ENCODE measurements at regions not wholly inside any gene's neighbourhood (a gene's known extent, or its start where the extent isn't known, plus 50 kb on each side); places are given as distances from the start of the nearest gene placed in this dataset.

DNA sequence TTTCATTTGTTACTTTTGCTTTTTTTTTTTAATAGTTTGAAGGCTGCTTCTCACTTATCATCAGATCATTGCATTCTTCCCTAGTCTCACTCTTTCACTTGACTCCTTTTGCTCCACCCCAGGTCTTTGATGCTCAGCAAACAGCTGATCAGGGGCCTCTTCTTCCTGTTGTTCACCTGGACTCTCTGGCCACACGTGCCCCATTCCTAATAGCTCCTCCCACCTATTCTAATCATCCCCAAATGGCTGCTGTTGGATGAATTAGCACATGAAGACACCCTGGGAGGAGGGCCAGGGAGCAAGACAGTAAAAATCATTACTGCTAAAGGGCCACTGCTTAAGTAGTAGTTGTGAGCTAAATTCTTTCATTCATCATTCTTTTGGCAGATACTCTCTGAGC, 119.5 kb downstream of the MAB21L3 start:
- H3K27ac ChIP-seq (ENCODE audit: low read depth, low read length) = no peak overlapping the region
- no peak overlapping the region for H3K4me3 ChIP-seq (ENCODE audit: low read depth, low read length)
- ChIA-PET POLR2A (no interaction called here), CTCF (interaction anchor here (0.7 kb wide), 1 partner anchor 254 kb away, joined by 6 read pairs; no protein-coding TSS in a partner anchor)
- DNase-seq (ENCODE audit: low read depth, low spot score) = no peak
- TF ChIP-seq, protein P1, sequence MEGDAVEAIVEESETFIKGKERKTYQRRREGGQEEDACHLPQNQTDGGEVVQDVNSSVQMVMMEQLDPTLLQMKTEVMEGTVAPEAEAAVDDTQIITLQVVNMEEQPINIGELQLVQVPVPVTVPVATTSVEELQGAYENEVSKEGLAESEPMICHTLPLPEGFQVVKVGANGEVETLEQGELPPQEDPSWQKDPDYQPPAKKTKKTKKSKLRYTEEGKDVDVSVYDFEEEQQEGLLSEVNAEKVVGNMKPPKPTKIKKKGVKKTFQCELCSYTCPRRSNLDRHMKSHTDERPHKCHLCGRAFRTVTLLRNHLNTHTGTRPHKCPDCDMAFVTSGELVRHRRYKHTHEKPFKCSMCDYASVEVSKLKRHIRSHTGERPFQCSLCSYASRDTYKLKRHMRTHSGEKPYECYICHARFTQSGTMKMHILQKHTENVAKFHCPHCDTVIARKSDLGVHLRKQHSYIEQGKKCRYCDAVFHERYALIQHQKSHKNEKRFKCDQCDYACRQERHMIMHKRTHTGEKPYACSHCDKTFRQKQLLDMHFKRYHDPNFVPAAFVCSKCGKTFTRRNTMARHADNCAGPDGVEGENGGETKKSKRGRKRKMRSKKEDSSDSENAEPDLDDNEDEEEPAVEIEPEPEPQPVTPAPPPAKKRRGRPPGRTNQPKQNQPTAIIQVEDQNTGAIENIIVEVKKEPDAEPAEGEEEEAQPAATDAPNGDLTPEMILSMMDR (IDR thresholded peaks at IDR 0.05; ENCODE audit: low read depth, low read length) = no peak
- no peaks in the 10 kb centered on the region for H3K27me3 ChIP-seq (ENCODE audit: control insufficient read depth, insufficient read depth, low read length)
- no peaks in the 10 kb centered on the region for H3K9me3 ChIP-seq (ENCODE audit: control insufficient read depth, insufficient read depth, low read length)

DNA sequence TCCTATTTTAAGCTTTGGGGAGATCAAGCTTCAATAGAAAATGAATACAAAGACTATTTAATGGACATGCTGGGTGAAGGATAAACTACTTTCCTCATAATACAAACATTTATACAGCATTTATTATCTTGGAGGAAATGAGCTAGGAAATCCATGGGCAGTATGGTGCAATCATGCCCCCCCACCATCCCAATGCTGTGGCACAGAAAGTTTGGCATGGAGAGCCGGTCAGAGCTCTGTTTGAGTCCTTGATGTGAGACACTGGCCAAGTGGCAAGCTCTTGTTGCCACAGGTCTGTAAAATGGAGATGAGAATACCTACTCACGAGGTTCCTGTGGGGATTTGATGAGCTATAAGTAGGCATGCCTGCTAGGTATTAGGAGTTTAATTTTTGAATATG, 120.6 kb downstream of the MAB21L3 start:
- no peak for DNase-seq (ENCODE audit: low read depth, low spot score)
- POLR2A ChIA-PET = no interaction called here
- H3K4me3 ChIP-seq (ENCODE audit: low read depth, low read length) = no peak overlapping the region
- H3K27me3 ChIP-seq (ENCODE audit: control insufficient read depth, insufficient read depth, low read length) = no peaks in the 10 kb centered on the region
- TF ChIP-seq, protein P1 (IDR thresholded peaks at IDR 0.05; ENCODE audit: low read depth, low read length) = no peak
- CTCF ChIA-PET = interaction anchor here (0.6 to 0.9 kb wide), 2 partner anchors 30 to 254 kb away, joined by 3 to 4 read pairs; no protein-coding TSS in a partner anchor
- H3K9me3 ChIP-seq (ENCODE audit: control insufficient read depth, insufficient read depth, low read length) = no peaks in the 10 kb centered on the region
- no peak overlapping the region for H3K27ac ChIP-seq (ENCODE audit: low read depth, low read length)

DNA sequence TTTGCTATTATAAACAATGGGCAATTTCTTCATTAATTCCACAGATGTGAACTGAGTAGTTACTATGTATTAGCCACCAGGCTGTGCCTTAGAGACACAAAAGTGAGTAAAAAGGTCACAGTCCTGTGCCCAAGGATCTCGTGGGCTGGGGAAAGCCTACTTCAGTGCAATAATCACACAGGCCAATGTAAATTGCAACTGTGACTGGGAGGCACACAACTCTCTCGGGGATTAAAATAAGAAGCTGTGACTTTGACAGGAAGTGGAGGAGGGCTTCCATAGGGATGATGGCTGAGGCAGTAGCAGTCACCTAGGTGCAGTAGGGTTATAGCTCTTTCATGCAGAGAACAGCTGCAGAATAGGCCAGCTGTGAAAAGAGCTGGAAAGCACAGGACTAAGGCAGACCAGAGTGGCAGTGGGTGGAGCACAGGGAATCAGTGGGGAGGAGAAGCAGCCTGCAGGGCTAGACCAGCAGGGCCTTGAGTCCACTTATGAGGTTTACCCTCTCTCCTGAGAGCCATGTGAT, 121.9 kb downstream of the MAB21L3 start:
- TF ChIP-seq, protein P1 (IDR thresholded peaks at IDR 0.05; ENCODE audit: low read depth, low read length) = no peak
- Histone ChIP-seq H3K27ac (ENCODE audit: low read depth, low read length) (no peak overlapping the region), H3K9me3 (ENCODE audit: control insufficient read depth, insufficient read depth, low read length) (no peaks in the 10 kb centered on the region), H3K27me3 (ENCODE audit: control insufficient read depth, insufficient read depth, low read length) (no peaks in the 10 kb centered on the region), H3K4me3 (ENCODE audit: low read depth, low read length) (no peak overlapping the region)
- DNase-seq (ENCODE audit: low read depth, low spot score) = no peak
- ChIA-PET CTCF (no interaction called here), POLR2A (no interaction called here)

DNA sequence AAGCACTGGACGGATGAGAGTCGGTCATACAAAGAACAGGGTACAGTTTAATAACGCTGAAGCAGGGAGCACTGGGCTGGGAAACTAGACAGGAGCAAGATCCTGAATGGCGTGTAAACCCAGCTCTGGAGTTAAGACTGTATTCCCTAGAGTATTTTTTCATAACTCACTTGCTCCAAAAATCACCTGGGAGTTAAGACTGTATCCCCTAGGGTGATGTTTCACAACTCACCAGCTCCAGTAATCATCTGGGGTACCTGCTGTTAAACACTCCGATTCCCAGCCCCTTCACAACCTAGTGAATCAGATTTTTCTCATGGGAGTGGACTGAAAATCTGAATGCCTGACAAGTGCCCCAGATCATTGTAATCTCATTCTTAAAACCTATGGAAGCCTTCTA, 123.2 kb downstream of the MAB21L3 start:
- TF ChIP-seq, protein P1 (IDR thresholded peaks at IDR 0.05; ENCODE audit: low read depth, low read length) = no peak
- Histone ChIP-seq H3K27me3 (ENCODE audit: control insufficient read depth, insufficient read depth, low read length) (no peaks in the 10 kb centered on the region), H3K4me3 (ENCODE audit: low read depth, low read length) (no peak overlapping the region), H3K9me3 (ENCODE audit: control insufficient read depth, insufficient read depth, low read length) (no peaks in the 10 kb centered on the region), H3K27ac (ENCODE audit: low read depth, low read length) (no peak overlapping the region)
- DNase-seq (ENCODE audit: low read depth, low spot score) = no peak
- CTCF ChIA-PET = no interaction called here
- POLR2A ChIA-PET = no interaction called here

DNA sequence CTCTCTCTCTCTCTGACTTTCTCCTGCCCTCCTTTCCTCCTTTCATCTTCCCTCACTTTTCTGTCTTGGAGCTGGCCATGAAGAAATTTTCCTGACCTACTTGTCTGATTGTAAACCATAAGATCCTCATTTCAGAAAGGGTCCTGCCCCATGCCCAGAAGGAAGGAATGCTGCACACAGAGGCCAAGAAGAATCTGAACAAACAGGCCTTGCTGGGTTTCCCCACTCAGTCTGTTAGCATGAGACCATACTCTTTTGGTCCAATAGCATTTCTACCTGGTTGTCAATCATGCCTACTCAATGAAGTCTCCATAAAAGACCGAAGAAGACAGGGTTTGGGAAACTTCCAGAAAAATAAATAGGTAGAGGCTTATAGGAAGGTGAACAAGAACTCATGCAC, 128.7 kb downstream of the MAB21L3 start:
- no peak overlapping the region for H3K27ac ChIP-seq (ENCODE audit: low read depth, low read length)
- CTCF ChIA-PET = no interaction called here
- DNase-seq (ENCODE audit: low read depth, low spot score) = no peak
- H3K27me3 ChIP-seq (ENCODE audit: control insufficient read depth, insufficient read depth, low read length) = peaks cover 2% of the 10 kb centered on the region
- TF ChIP-seq, protein P1 (IDR thresholded peaks at IDR 0.05; ENCODE audit: low read depth, low read length) = no peak
- POLR2A ChIA-PET = no interaction called here
- no peak overlapping the region for H3K4me3 ChIP-seq (ENCODE audit: low read depth, low read length)
- H3K9me3 ChIP-seq (ENCODE audit: control insufficient read depth, insufficient read depth, low read length) = no peaks in the 10 kb centered on the region
